ENCODE measurements at regions not wholly inside any gene's neighbourhood (a gene's known extent, or its start where the extent isn't known, plus 50 kb on each side); places are given as distances from the start of the nearest gene placed in this dataset.
"Not testable (repeated sequence)": the region's sequence is repeated elsewhere in the genome, so short reads cannot be mapped to it uniquely, and the experiment has no call there.

DNA sequence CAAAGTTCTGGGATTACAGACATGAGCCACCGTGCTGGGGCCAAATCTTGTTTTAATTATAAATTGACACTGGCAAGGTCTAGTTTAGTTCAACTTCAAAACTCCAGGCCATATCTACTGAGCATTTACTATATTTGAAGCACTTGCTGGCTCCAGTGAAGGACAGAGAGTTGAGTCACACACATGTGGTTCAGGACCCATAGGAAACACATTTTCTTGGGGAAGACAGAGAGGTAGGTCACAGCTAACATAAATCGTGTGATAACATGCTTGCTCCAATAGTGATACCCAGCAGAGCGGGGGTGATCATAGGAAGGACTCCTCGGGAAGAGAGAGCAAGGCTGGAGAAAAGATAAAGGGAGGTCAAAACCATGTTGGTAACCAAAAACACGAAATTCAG lies 170.6 kb upstream of the TSC22D1 start:
- no peak for DNase-seq

DNA sequence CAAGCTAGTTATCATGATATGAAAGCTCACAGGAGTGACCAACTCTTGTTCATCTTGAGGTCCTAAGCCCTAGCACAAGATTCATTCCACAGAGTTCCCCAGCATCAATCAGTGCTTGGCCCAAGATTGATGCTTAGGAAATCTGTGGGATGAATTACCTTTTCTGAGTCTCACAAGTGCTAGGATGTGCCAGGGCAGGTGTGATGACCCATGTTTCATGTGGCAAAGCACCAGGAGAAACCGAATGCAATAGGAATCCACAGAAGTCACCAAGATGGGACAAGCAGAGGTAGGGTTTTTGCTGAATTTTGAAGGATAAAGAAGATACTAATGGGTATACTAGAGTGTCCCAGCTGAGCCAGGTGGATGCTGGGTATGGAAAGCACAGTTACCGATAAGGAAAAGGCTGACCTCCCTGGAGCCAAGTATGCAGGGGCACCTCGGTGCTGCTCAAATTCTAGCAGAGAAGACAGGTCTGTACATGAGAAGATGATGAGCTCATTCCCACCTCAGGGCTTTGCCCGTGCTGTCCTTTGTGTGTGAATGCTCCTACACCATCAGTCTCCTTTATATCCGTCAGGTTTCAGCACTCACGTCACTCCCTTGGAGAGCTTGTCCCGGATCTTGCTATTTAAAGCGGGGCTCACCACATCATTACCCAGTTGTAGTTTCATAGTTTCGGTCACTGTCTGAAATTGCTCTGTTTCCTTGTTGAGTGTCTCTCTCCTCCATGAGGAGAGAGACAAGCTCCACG lies 168.9 kb upstream of the TSC22D1 start:
- DNase-seq: no peak

DNA sequence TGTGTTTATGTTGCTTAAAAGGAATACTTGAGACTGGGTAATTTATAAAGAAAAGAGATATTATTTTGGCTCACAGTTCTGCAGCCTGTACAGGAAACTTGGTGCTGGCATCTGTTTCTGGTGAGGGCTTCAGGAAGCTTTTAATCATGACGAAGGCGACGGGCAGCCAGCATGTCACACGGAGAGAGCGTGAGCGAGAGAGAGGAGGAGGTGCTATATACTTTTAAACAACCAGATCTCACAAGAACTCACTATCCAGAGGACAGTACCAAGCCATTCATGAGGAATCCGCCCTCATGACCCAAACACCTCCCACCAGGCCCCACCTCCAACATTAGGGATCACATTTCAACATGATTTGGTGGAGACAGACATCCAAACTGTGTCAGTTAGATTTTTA lies 163.4 kb upstream of the TSC22D1 start:
- DNase-seq: no peak

DNA sequence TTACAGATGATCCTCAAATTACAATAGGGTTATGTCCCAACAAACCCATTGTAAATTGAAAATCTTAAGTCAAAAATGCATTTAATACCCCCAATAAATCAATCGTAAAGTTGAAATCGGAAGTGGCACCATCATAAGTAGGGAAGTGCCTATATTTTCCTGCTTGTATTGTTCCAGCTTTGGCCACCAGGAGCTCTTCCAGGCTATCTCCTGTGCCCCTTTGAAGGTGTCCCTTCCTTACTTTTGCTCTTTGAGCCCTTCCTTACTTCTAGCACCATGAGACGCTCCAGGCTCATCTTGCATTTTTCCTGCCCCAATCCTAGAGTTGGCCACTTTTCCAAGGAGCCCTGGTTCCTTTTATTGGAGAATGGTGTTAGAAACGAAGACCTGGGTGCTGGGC lies 163.0 kb upstream of the TSC22D1 start:
- no peak for DNase-seq

DNA sequence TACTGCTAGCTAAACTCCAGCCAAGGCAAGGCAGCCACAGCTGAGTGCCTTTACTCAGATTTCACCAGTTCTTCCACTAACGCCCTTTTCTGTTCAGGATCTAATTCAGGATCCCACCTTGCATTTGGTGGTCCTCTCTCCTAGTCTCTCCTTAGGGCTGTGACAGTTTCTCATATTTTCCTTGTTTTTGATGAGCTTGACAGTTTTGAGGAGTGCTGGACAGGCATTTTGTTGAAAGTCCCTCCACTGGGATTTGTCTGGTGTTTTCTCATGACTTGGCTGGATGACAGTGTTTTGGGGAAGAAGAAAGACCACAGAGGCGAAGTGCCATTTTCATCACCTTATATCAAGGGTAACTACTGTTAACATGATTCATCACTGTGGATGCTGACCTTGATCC lies 162.3 kb upstream of the TSC22D1 start:
- no peak for DNase-seq

DNA sequence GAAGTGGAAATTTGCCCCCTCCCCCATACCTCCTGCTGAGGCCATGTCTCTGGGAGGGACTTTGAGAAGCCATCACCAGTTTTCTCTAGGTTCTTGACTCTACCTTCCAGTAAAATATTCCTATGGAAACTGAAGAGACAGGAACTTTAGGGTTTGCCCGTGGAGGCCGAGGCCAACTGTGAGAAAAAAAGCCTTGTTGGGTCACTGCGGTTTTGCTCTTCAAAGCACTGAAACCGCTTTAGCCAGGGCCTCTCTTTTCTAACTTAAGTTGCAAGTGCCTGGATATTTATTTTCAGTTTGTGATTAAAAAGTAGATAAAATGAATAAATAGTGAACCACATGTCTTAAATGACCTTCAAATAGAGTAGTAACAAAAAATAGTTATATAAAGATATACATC lies 159.7 kb upstream of the TSC22D1 start:
- no peak for DNase-seq

DNA sequence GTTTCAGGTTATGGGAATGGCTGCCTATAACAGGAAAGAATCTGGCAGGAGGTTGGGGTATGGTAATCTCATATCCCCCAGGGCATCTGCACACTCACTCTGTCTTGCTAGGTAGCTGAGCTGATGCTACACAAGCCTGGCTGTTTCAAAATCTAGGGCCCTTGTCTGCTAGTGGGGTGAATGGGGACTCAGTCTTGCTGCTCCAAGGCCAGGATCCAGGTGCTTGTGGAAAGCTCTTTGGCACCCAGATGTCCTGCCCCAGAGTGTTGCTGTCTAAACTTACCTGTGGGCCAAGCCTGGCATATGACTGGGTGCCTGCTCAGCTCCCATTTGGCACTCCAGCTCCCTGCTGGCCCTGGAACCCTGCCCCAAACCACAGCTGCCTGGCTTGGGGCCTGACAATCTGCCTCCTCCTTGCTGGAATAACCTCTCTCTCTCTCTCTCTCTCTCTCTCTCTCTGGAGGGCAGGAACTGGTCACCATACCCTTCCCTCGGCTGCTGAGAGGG lies 158.1 kb upstream of the TSC22D1 start:
- no peak for DNase-seq

DNA sequence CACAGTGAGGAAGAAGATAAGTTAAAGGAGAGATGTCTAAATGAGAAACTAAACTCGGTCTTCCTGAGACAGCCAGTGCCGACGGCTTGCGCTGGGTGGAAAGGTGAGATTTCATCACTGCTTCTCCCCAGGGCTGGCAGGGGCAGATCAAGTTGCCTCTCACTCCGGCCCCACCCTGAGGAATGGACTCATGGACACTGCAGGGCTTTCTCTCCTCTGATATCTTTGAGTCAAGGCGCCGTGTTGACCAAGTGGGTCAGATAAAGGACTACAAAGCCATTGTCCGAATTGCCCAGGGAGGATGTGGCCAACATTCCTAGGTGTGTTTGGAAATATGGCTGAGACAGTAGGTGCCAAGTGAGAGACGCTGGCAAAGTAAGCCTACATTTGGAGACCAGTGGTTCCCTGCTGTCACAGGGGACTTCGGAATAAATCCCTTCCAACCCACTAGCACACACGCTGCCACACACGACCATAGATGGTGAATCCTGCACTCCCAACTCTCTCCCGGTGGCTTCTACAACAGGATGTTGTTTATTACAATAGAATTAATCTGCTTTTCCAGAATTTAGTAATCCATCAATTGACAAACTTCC lies 156.5 kb upstream of the TSC22D1 start:
- DNase-seq: no peak

DNA sequence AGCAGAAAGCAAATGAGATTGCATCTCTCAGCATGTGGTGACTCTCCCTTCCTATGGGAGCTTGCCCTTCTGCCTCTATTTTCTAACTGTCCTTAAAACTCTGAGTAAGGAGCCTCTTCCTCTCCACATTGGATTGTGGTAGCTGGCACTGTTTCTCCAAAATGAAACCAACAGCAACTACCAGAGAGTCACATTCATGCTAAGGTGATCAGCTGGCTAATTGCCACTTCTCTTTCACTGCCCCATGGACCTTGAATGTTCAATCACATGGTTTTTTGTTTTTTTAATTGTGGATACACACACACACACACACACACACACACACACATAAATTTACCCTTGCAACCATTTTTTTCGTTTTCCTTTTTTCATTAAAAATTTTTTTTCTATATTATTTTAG lies 154.7 kb upstream of the TSC22D1 start:
- no peak for DNase-seq

DNA sequence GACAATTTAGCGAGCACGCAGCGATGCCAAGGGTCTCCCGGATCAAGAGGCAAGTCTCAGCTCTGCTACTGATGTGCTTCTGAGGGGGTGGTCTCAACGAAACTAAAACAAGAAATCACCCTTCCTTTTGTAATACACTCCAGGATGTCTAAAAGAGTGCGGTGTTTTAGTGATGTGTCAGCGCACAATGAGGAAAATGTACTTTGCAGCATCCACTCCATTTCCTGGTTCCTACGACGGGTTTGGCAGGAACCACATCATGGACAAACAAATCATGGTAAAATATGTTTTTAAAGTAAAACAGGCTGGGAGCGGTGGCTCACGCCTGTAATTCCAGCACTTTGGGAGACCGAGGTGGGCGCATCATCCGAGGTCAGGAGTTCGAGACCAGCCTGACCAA lies 154.0 kb upstream of the TSC22D1 start:
- no peak for DNase-seq

DNA sequence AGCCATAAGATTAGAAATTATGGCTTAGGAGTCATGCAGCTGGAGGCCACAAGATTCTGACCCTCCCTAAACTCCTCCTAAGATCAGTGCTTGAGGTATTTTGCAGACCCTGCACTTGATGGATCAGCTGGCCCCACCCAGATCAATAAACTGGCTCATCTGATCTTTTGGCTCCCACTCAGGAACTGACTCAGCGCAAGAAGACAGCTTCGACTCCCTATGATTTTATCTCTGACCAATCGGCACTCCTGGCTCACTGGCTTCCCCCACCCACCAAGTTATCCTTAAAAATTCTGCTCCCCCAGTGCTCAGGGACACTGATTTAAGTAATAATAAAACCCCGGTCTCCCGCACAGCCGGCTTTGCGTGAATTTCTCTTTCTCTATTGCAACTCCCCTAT lies 151.5 kb upstream of the TSC22D1 start:
- not testable (repeated sequence) for DNase-seq

DNA sequence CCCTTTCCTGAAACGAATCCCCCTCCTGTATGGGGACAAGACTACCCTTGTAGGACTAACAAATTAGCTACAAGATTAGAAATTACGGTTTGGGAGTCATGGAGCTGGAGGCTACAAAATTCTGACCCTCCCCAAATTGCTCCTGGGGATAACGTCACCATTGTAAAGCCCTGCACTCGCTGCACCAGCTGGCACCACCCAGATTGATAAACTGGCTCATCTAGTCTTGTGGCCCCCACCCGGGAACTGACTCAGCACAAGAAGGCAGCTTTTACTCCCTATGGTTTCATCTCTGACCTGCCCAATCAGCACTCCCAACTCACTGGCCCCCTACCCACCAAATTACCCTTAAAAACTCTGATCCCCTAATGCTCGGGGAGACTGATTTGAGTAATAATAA lies 150.6 kb upstream of the TSC22D1 start:
- no peak for DNase-seq

DNA sequence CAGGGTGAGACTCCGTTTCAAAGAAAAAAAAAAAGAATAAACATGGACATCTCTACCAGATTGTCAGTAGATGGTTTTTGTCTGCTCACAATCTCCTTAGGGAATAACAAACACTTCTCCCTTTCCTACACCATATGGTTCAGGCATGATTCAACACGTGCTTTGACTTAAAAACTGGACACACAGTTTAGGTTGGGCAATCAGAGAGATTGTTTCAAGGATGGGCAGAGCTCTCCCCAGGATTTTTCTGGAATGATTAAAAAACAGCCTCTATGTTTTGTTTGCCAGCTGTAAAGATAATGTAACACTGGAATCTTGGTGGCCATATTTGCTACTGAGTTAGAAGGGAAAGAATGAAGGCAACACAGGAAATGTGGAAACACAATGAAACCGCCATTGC lies 150.1 kb upstream of the TSC22D1 start:
- DNase-seq: no peak

DNA sequence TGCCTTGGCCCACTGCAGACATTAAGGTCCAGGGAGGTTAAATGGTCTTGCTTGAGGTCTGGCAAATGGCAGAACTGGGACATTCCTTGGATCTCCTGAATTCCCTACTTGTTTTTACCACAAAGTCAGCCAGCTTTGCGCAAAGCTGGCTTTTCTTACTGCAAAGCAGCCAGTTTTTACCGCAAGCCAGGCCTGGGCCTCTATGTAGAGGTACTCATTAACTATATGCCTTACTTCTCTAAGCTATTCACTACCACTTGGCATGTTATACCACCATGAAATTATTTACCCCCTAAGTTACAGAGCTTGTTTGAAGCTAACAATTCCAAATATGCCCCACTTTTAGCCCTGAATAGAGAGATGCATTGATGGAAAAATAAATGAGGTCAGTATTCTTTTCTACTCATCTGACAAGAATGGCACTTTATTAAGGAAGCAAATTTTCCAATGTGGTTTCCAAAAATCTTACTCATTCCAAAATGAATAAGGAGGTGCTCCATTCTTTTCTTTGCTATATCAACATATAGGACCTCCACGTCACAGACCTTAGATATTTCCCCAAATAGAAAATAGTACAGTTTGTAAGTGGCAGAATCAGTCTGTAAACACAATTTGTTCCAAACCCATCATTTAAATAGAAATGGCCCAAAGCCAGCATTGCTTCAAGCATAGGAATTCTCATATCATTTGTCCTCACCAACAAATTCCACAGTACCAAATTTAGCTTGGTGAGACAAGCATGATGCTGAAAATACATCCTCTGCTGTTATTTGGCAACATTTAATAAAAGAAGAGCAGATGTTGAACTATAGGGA lies 143.9 kb upstream of the TSC22D1 start:
- no peak for DNase-seq

DNA sequence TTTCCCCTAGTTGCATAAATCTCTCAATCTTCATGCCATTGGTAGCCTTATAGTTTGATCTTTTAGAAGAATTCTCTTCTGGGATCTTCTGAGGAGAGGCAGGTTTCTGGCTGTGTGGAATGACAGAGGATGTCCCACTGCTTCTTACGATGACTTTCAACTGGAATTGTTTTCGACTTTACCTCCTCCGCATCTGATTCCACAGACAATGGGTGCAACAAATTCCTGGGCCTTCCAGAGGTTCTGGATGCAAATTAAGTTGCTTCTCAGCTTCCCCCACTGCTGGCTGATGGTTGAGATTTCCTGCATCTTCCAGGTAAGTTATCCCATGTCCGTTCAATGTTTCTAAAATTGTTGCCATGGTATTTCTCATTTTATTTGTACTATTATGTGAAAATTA lies 142.3 kb upstream of the TSC22D1 start:
- DNase-seq: no peak

DNA sequence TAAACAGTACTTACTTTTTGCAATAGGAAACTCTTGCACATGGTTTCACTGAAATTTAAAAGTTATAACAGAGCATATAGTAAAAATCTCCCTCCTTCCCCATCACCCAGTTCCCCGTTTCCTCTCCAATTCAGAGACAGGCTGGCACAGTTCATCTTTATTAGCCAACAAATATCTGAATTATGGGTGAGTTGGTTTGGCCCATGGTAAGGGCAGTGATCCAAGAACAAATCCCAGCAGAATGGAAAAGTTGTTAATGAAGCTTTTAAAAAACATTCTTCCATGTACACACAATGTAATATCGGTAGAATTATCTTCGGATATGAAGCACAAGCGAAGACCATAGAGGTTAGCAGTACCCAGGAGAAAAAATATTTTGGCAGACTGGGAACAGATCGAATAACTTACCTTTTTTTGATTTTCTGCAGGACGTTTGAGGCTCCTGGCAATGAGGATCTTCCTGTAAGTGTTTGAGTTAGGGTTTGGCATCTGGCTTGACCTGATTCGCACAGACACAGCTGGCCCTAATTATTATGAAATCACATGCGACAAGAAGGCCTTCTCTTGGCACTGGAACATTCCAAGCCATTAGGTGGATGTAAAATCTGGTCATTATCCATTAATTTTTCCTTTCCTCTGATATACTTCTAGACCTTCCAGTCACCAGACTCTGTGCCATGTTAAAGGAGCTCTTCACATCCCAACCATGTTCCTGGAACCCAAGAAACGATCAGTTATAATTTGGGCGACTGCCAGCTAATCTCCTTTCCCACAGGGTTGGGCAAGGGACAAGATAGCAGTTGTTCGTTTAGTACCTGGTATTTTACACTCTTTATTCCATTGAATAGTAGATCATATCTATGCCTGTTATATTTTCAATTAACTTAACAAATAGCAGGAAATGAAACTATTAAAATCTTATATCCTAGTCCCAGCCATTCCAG lies 139.4 kb upstream of the TSC22D1 start:
- DNase-seq: no peak

DNA sequence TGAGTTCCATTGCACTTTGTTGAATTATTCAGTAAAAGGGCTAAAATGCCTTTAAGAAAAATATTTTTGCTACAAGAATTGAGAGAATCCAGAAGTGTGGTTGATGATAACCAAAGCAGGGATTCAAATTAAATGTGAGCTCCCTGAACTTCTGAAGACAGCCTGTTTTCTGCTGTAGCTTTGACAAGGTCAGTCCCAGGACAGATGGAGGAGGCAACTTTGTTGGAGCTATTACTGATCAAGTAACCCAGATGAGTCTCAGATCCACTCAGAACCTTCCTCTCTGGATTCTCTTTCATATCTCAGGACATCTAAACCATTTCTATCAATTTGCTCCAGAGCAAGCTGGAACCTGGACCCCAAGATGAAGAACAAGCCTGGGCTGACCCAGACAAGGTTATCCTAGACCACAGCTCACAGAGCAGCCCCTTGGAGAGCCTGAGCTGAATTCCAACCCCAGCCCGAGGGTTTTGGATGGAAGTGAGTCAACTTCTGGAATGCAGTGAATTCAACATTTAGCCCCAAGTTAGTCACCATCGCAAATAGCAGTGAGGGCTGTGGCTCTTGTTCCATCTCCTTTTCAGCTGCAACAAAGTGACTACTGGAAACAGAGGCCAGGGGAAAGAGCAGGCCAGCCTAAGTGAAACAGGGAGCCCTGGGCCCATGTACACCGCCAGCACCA lies 137.8 kb upstream of the TSC22D1 start:
- no peak for DNase-seq

DNA sequence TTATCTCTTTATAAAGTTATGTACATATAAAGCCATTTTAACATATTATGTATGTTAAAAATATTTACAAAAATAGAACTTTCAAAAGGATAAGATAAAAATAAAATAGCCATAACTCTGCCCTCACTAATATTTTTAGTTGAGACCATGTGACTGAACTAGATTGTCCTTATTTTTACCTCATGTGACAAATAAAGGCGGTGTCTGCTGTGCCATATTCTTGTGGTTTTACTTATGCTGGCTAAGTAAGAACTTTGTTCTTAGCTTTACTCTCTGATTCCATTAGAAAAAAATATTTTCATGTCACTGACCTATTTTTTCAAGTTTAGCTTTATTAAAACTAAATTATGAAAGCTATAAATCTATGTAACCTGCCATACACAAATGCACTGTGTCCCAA lies 135.6 kb upstream of the TSC22D1 start:
- DNase-seq: no peak

DNA sequence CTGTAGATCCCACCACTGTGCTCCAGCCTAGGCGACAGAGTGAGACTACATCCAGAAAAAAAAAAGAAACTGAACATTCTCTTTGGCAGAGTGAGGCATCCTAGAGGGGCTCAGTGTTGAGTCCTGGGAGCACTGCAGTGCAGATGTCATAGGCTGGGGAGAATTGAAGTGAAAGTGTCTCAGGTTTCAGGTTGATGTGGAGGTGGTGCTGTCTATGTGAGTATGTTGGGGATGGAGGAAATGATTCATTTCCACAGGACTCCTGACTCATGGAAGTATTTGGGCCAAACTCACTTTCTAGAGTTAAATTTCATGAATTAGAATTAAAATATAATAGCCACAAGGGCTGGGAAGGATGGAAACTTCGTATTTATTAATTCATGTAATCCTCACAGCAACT lies 134.4 kb upstream of the TSC22D1 start:
- DNase-seq: no peak

DNA sequence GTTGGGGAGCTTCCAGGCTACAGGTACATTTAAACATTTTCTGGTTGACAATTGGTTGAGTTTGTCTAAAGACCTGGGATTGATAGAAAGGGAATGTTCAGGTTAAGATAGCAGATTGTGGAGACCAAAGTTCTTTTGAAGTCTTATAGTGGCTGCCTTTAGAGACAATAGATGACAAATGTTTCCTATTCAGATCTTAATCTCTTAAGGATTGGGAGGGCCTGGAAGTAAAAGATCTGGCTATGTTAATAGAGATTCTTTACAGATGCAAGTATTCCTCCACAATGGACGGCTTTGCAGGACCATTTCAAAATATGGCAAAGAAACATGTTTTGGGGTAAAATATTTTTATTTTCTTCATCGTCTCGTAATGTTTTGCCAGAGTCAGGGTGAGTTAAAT lies 128.7 kb upstream of the TSC22D1 start:
- not testable (repeated sequence) for DNase-seq

DNA sequence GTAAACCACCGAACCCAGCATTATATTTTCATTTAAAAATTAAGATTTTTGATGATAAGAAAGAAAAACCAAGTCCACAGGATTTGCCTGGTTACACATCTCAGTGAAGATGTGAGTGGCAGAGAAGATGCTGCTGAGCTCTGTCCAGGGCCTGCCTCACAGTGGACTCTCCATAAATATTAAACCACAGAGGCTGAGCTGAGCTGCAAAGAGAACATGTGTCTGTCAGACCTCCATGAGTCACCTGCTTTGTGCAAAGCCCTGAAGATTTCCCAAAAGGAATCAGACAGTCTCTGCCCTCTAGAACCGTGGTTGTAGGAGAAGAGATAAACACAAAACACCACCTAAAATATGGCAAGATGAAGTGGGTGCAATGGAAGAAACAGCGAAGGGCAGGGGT lies 127.2 kb upstream of the TSC22D1 start:
- DNase-seq: no peak

DNA sequence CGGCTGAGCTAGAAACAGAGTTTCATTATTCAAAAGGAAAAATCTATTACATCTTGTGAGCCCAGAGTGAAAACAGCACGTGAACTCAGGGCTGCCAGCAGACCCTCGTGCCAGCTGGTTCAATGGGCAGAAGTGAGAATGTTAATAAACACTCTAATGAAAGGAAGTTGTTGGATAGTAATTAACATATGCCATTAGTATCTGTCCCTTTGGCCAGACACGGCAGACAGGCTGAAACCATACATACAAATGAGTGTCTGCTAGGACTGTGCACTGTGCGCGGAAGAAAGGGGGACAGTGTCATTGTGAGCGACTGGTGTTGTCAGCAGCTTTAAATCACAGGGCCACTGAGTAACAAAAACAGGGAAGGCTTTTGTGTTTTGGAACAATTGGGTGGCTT lies 121.9 kb upstream of the TSC22D1 start:
- no peak for DNase-seq
